Left ventricle myocardium inferior (tissue), 1 donor: ENCODE measurements at regions not wholly inside any gene's neighbourhood (a gene's known extent, or its start where the extent isn't known, plus 50 kb on each side); places are given as distances from the start of the nearest gene placed in this dataset.
"Not testable (repeated sequence)": the region's sequence is repeated elsewhere in the genome, so short reads cannot be mapped to it uniquely, and the experiment has no call there.

Experiments
- DNase-seq: peaks from one replicate; pipeline ENCODE4 v3.0.0-alpha.2; 2020
- H3K27ac ChIP-seq: fragments of 200-600 bp; replicated peaks from 2 replicates; pipeline ENCODE4 v1.8.0; 2021
- H3K27me3 ChIP-seq: fragments of 200-600 bp; 2 replicates; pipeline ENCODE4 v1.8.0; 2021; ENCODE audit warnings: low read depth
- H3K36me3 ChIP-seq: fragments of 200-600 bp; 2 replicates; pipeline ENCODE4 v1.8.0; 2021
- H3K4me1 ChIP-seq: fragments of 200-600 bp; 2 replicates; pipeline ENCODE4 v1.8.0; 2021
- H3K4me3 ChIP-seq: fragments of 200-600 bp; 2 replicates; pipeline ENCODE4 v1.8.0; 2021; ENCODE audit warnings: mild to moderate bottlenecking, moderate library complexity
- H3K9me3 ChIP-seq: fragments of 200-600 bp; replicated peaks from 2 replicates; pipeline ENCODE4 v1.8.0; 2021
- CTCF ChIP-seq: fragments of 200-600 bp; IDR thresholded peaks from 2 replicates; pipeline ENCODE4 v1.8.0; 2021; ENCODE audit warnings: antibody characterized with exemption, mild to moderate bottlenecking, borderline replicate concordance
- intact Hi-C: fragments of 100-400 bp; cut with micrococcal nuclease; formaldehyde crosslinking; loops from one replicate; pipeline ENCODE4 v1.11.0; 2022
- donor health status: DM: no; HTN: yes; CAD: no; lungs with severe emphysema.

- Histone ChIP-seq H3K27me3 (no peaks in the 10 kb centered on the region), H3K4me1 (no peaks in the 10 kb centered on the region), H3K36me3 (no peaks in the 10 kb centered on the region), H3K27ac (no peak overlapping the region), H3K9me3 (no peaks in the 10 kb centered on the region), H3K4me3 (no peak overlapping the region)
- TF ChIP-seq CTCF = no peak
- intact Hi-C loops = no loop called here
- DNase-seq = no peak
Measured at GRCh38 chr16:77048085-77048484, 142.9 kb upstream of the MON1B start.

GRCh38 chr16:77049577-77049976 lies 141.4 kb upstream of the MON1B start:
- intact Hi-C loops = no loop called here
- TF ChIP-seq CTCF = no peak

GRCh38 chr16:77056597-77056996 lies 134.4 kb upstream of the MON1B start:
- H3K4me3 ChIP-seq, H3K4me1 ChIP-seq, H3K27ac ChIP-seq, H3K27me3 ChIP-seq, H3K36me3 ChIP-seq, DNase-seq: not testable (repeated sequence)
- peaks cover 13% of the 10 kb centered on the region for H3K9me3 ChIP-seq
- intact Hi-C loops = loop anchor here (10.0 kb wide), 1 partner anchor 62 kb away; no protein-coding TSS in a partner anchor

More at GRCh38 chr16:77049577-77049976, 141.4 kb upstream of the MON1B start:
- no peaks in the 10 kb centered on the region for H3K36me3 ChIP-seq
- no peak overlapping the region for H3K27ac ChIP-seq
- H3K9me3 ChIP-seq = no peaks in the 10 kb centered on the region
- H3K27me3 ChIP-seq = no peaks in the 10 kb centered on the region
- DNase-seq = no peak
- no peak overlapping the region for H3K4me3 ChIP-seq
- no peaks in the 10 kb centered on the region for H3K4me1 ChIP-seq

GRCh38 chr16:77057161-77057774 lies 133.7 kb upstream of the MON1B start:
- H3K4me3 ChIP-seq = no peak overlapping the region
- TF ChIP-seq CTCF = no peak
- intact Hi-C loops = loop anchor here (10.0 kb wide), 1 partner anchor 62 kb away; no protein-coding TSS in a partner anchor
- H3K27me3 ChIP-seq = no peaks in the 10 kb centered on the region
- H3K27ac ChIP-seq = no peak overlapping the region
- H3K36me3 ChIP-seq = no peaks in the 10 kb centered on the region
- peaks cover 13% of the 10 kb centered on the region for H3K9me3 ChIP-seq
- H3K4me1 ChIP-seq = peaks cover 2% of the 10 kb centered on the region
- no peak for DNase-seq

GRCh38 chr16:77059446-77059845 lies 131.5 kb upstream of the MON1B start:
- H3K36me3 ChIP-seq = no peaks in the 10 kb centered on the region

More at GRCh38 chr16:77059446-77059845, 131.5 kb upstream of the MON1B start:
- Histone ChIP-seq H3K4me3 (no peak overlapping the region), H3K27me3 (no peaks in the 10 kb centered on the region), H3K4me1 (peaks cover 24% of the 10 kb centered on the region), H3K9me3 (peaks cover 13% of the 10 kb centered on the region), H3K27ac (no peak overlapping the region)
- intact Hi-C loops = loop anchor here (10.0 kb wide), 1 partner anchor 65 kb away; no protein-coding TSS in a partner anchor
- DNase-seq = no peak
- no peak for TF ChIP-seq CTCF
